Muscle layer of colon (tissue), 2 donors: ENCODE measurements at regions not wholly inside any gene's neighbourhood (a gene's known extent, or its start where the extent isn't known, plus 50 kb on each side); places are given as distances from the start of the nearest gene placed in this dataset.
"Not testable (repeated sequence)": the region's sequence is repeated elsewhere in the genome, so short reads cannot be mapped to it uniquely, and the experiment has no call there.

Experiments used
- H3K27ac ChIP-seq: one replicate; pipeline ENCODE4 v1.7.0; 2013; ENCODE audit warnings: low read depth, mild to moderate bottlenecking, low read length, moderate library complexity
- H3K27me3 ChIP-seq, 2 donors: one replicate each; pipeline ENCODE4 v1.7.0; 2013; ENCODE audit warnings: low read length in 2 of 2, mild to moderate bottlenecking in 2 of 2; ENCODE audit not compliant: insufficient read depth in 2 of 2, control insufficient read depth in 1 of 2
- H3K36me3 ChIP-seq: one replicate; pipeline ENCODE4 v1.7.0; 2013; ENCODE audit warnings: mild to moderate bottlenecking, low read length; ENCODE audit not compliant: insufficient read depth
- H3K4me1 ChIP-seq: one replicate; pipeline ENCODE4 v1.7.0; 2013; ENCODE audit warnings: mild to moderate bottlenecking, low read length; ENCODE audit not compliant: insufficient read depth
- H3K4me3 ChIP-seq, 2 donors: one replicate each; pipeline ENCODE4 v1.7.0; 2013; ENCODE audit warnings: low read length in 2 of 2, low read depth in 1 of 2, mild to moderate bottlenecking in 1 of 2, moderate library complexity in 1 of 2
- H3K9ac ChIP-seq: one replicate; pipeline ENCODE4 v1.7.0; 2013; ENCODE audit warnings: low read length
- H3K9me3 ChIP-seq: one replicate; pipeline ENCODE4 v1.7.0; 2013; ENCODE audit warnings: mild to moderate bottlenecking, low read length
- donor health status: abdominal sarcoma.
- donor health status: Adenocarcinoma of cecum.

- no peak overlapping the region for H3K9ac ChIP-seq
- no peaks in the 10 kb centered on the region for H3K9me3 ChIP-seq
- H3K4me3 ChIP-seq, result no peak overlapping the region
- H3K27me3 ChIP-seq, result no peaks in the 10 kb centered on the region
- H3K36me3 ChIP-seq, result no peaks in the 10 kb centered on the region
- no peak overlapping the region for H3K27ac ChIP-seq
- no peaks in the 10 kb centered on the region for H3K4me1 ChIP-seq
Measured at GRCh38 chr6:25130518-25130917, 148.7 kb upstream of the CARMIL1 start.

GRCh38 chr6:25132934-25133333, 146.2 kb upstream of the CARMIL1 start:
- H3K27ac ChIP-seq, result no peak overlapping the region
- no peaks in the 10 kb centered on the region for H3K9me3 ChIP-seq
- no peak overlapping the region for H3K9ac ChIP-seq
- no peak overlapping the region for H3K4me3 ChIP-seq
- no peaks in the 10 kb centered on the region for H3K36me3 ChIP-seq
- H3K4me1 ChIP-seq, result peaks cover 11% of the 10 kb centered on the region
- H3K27me3 ChIP-seq, result no peaks in the 10 kb centered on the region

DNA sequence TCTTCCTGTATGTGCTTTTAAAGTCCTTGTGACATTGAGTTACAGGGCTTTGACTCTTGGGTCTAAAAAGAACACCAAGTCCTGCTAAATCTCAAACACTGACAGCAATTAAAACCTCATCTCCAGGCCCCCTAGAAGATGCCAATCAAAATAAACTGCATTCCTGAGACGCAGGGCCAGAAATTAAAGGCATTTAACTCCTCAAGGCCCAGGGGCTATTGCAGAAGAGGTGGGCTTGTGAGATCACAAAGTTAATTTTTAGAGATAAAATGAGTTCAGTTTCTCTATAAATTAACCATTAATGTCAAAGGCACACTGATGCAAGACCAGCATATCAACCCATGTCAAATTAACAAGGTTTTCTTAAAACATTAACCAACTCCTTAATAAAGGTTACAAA, 145.6 kb upstream of the CARMIL1 start:
- no peaks in the 10 kb centered on the region for H3K36me3 ChIP-seq
- no peak overlapping the region for H3K4me3 ChIP-seq
- peaks cover 11% of the 10 kb centered on the region for H3K4me1 ChIP-seq
- H3K27ac ChIP-seq, result no peak overlapping the region
- no peaks in the 10 kb centered on the region for H3K9me3 ChIP-seq
- H3K9ac ChIP-seq, result no peak overlapping the region
- H3K27me3 ChIP-seq, result no peaks in the 10 kb centered on the region

- Histone ChIP-seq H3K9me3 (no peaks in the 10 kb centered on the region), H3K4me1 (peaks cover 11% of the 10 kb centered on the region), H3K36me3 (no peaks in the 10 kb centered on the region), H3K27ac (peak overlapping the region; percentile 73), H3K4me3 (peak overlapping the region in 1 of 2 donors; percentile 30), H3K27me3 (no peaks in the 10 kb centered on the region), H3K9ac (no peak overlapping the region)
Measured at GRCh38 chr6:25136854-25137253, 142.3 kb upstream of the CARMIL1 start.

DNA sequence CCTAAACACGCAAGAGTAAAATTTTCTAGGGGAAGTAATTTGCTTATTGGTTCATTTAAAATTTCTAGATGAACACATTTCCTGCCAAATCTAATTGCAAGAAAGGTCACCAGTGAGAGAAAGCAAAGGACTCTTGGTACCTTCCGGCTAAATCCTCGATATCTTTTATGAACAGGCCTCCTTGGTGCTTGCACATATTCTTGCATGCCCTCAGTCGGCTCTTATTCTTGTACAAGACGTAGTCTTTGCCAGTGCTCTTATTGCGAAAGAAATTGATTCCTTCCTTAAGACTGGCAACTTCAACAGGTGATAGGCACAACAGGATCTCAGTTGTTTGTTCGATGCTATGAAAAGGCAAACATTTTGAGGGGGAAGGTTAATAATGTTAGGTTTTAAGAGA, 141.7 kb upstream of the CARMIL1 start:
- Histone ChIP-seq H3K9ac (peak overlapping the region; percentile 57), H3K27ac (peak overlapping the region; percentile 50), H3K27me3 (no peaks in the 10 kb centered on the region), H3K9me3 (no peaks in the 10 kb centered on the region), H3K4me1 (peaks cover 11% of the 10 kb centered on the region), H3K4me3 (peak overlapping the region; percentile 34 to 71), H3K36me3 (no peaks in the 10 kb centered on the region)

DNA sequence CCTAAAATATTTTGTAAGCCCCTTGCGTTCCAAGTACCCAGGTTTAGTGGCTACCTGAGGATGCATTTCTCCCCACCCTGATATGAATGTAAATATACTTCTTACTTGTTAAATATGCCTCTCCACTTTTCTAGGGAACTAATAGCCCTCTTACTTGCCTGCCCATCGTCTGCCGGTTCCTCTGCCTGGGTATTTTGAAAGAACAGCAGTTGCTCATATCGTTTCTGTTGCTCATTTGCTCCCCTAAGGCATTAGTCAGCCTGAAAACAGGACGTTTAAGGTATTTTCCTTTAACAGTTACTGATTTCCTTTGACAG, 141.3 kb upstream of the CARMIL1 start:
- no peaks in the 10 kb centered on the region for H3K36me3 ChIP-seq
- H3K27ac ChIP-seq, result peak overlapping the region; percentile 50
- no peaks in the 10 kb centered on the region for H3K27me3 ChIP-seq
- peak overlapping the region; percentile 34 to 71 for H3K4me3 ChIP-seq
- H3K9ac ChIP-seq, result peak overlapping the region; percentile 57
- H3K9me3 ChIP-seq, result no peaks in the 10 kb centered on the region
- peaks cover 11% of the 10 kb centered on the region for H3K4me1 ChIP-seq

GRCh38 chr6:25138233-25138933, 140.8 kb upstream of the CARMIL1 start:
- H3K9ac ChIP-seq, result peak overlapping the region; percentile 57
- peak overlapping the region; percentile 50 for H3K27ac ChIP-seq
- peaks cover 11% of the 10 kb centered on the region for H3K4me1 ChIP-seq
- no peaks in the 10 kb centered on the region for H3K27me3 ChIP-seq
- no peaks in the 10 kb centered on the region for H3K36me3 ChIP-seq
- H3K4me3 ChIP-seq, result peak overlapping the region; percentile 34 to 71
- no peaks in the 10 kb centered on the region for H3K9me3 ChIP-seq

GRCh38 chr6:25138934-25139415, 140.2 kb upstream of the CARMIL1 start:
- Histone ChIP-seq H3K9ac (peak overlapping the region; percentile 57), H3K4me3 (peak overlapping the region; percentile 34 to 71), H3K36me3 (no peaks in the 10 kb centered on the region), H3K9me3 (no peaks in the 10 kb centered on the region), H3K27ac (peak overlapping the region; percentile 50), H3K4me1 (peaks cover 11% of the 10 kb centered on the region), H3K27me3 (no peaks in the 10 kb centered on the region)

DNA sequence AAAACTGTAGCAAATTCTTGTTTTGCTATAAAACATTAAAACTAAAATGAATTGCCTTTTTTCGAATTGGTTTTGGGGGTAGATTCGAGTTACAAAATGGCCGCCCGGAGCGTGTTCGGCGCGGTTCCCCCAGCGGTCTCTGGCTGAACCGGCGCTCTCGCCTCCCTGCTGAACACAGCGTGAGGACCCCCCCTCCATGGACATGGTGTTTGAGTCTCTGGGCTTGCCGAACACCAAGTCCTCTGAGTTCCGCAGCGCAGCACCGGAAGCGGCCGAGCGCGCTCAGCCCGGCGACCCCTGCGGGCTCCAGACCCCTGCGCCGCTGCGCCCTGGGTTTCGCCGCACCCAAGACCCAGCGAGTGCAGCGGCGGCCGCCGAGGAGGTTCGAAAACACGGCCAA, 139.6 kb upstream of the CARMIL1 start:
- H3K9me3 ChIP-seq, H3K9ac ChIP-seq, H3K27me3 ChIP-seq, H3K36me3 ChIP-seq, H3K27ac ChIP-seq, H3K4me3 ChIP-seq: not testable (repeated sequence)
- peaks cover 11% of the 10 kb centered on the region for H3K4me1 ChIP-seq

DNA sequence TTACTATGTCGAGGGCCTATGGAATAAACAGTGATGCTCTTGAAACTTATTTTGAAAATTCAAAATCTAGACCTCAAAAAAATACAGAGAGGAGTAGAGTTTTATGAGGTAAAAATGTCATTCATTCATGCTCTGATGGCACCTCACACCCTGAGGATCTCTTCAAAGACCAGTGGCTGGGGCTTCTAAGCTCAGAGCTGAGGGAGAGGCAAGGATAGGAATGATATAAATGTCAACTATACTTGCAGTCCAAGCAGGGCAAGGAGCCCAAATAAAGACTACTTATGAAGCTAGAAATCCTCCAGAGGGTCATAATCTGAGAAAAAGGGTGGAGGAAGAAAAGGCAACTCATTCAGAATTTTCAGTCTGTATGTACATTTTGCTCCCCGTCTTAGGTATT, 136.7 kb upstream of the CARMIL1 start:
- Histone ChIP-seq H3K4me3 (no peak overlapping the region), H3K4me1 (no peaks in the 10 kb centered on the region), H3K27me3 (no peaks in the 10 kb centered on the region), H3K27ac (no peak overlapping the region), H3K9me3 (no peaks in the 10 kb centered on the region), H3K9ac (no peak overlapping the region), H3K36me3 (no peaks in the 10 kb centered on the region)

GRCh38 chr6:25144919-25145318, 134.3 kb upstream of the CARMIL1 start:
- H3K4me1 ChIP-seq, result no peaks in the 10 kb centered on the region

DNA sequence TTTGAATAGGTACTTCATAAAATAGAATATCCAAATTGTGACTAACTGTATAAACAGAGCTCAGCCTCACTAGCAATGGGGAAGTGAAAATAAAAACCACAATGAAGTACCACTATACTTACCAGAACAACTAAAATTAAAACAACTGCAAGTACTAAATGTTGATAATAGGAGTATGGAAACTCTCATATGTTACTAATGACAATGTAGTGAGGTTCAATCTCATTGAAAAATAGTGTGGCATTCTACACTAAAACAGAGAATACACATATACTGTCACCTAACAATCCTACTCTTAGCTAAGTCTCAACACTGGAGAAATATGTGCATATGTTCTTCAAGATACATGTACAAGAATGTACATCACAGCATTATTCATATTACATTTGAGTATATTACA, 132.0 kb upstream of the CARMIL1 start:
- Histone ChIP-seq H3K9ac (no peak overlapping the region), H3K36me3 (no peaks in the 10 kb centered on the region), H3K4me3 (no peak overlapping the region), H3K27me3 (no peaks in the 10 kb centered on the region), H3K27ac (no peak overlapping the region), H3K9me3 (no peaks in the 10 kb centered on the region), H3K4me1 (no peaks in the 10 kb centered on the region)

More at GRCh38 chr6:25144919-25145318, 134.3 kb upstream of the CARMIL1 start:
- no peaks in the 10 kb centered on the region for H3K27me3 ChIP-seq
- H3K9ac ChIP-seq, result no peak overlapping the region
- no peak overlapping the region for H3K4me3 ChIP-seq
- no peak overlapping the region for H3K27ac ChIP-seq
- H3K9me3 ChIP-seq, result no peaks in the 10 kb centered on the region
- H3K36me3 ChIP-seq, result no peaks in the 10 kb centered on the region
